ENCODE measurements at regions not wholly inside any gene's neighbourhood (a gene's known extent, or its start where the extent isn't known, plus 50 kb on each side); places are given as distances from the start of the nearest gene placed in this dataset.

- no peak for TF ChIP-seq CTCF (conservative IDR thresholded peaks at IDR 0.05; ENCODE audit: low read depth, low read length)
- TF ChIP-seq EZH2phosphoT487 (IDR thresholded peaks at IDR 0.05; ENCODE audit: borderline replicate concordance, low read length): no peak
- TF ChIP-seq EZH2 (IDR thresholded peaks at IDR 0.05; ENCODE audit: low read length, unreplicated experiment): no peak
These were observed 98.9 kb upstream of the NTRK2 start for GRCh38 chr9:84570482-84571154.
